Stimulated activated CD4-positive, alpha-beta T cell treated with anti-CD3 and anti-CD28 coated beads, Interleukin-1b, Interleukin-23, amount 100 ng/mL, for 4 hours (primary cell): ENCODE measurements at regions not wholly inside any gene's neighbourhood (a gene's known extent, or its start where the extent isn't known, plus 50 kb on each side); places are given as distances from the start of the nearest gene placed in this dataset.

ENCODE experiments used
- DNase-seq, 2 donors: peaks; one replicate each; pipeline ENCODE4 v3.0.0-alpha.2; 2020; ENCODE audit warnings: low read depth in 2 of 2

GRCh38 chr3:194769020-194769643, 83.4 kb downstream of the FAM43A start:
- peak; percentile 69 to 85 for DNase-seq

- no peak for DNase-seq
These were observed 86.7 kb downstream of the FAM43A start for GRCh38 chr3:194772241-194773000.

GRCh38 chr3:194773216-194773615, 87.5 kb downstream of the FAM43A start:
- DNase-seq = no peak

DNA sequence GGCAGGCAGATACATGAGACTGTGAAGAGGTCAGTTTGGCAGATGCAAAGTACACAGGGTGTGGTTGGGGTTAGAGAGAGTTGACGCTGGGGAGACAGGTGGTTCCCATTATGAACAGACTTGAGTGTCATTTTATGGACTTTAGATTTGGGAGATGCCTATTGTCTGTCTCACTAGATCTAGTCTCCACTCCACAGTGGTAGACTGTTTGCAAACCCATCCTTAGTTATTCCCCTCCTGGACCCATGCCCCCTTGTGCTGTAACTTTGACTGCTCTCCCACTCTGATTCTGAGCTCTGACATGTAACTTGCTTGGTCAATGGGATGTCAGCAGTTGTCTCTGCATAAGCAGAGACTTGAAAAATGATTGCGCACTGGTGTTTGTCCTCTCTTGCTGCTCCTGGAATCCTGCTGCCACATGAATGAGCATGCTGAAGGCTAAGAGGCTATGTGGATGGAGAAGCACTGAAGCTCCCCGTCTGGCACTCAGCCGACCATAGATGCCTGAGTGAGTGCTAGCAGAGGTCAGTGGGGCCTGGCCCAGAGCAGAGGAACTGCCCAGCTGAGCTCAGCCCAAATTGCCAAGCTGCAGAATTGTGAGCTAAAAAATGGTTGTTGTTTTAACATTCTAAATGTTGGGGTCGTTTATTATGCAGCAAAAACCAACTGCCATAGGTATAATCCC, 88.2 kb downstream of the FAM43A start:
- no peak for DNase-seq

GRCh38 chr3:194775266-194775665, 89.6 kb downstream of the FAM43A start:
- DNase-seq = no peak

GRCh38 chr3:194775731-194776130, 90.0 kb downstream of the FAM43A start:
- DNase-seq = no peak

- no peak for DNase-seq
These were observed 92.0 kb downstream of the FAM43A start for GRCh38 chr3:194777729-194778128.

- no peak for DNase-seq
These were observed 94.1 kb downstream of the FAM43A start for GRCh38 chr3:194779729-194780224.

DNA sequence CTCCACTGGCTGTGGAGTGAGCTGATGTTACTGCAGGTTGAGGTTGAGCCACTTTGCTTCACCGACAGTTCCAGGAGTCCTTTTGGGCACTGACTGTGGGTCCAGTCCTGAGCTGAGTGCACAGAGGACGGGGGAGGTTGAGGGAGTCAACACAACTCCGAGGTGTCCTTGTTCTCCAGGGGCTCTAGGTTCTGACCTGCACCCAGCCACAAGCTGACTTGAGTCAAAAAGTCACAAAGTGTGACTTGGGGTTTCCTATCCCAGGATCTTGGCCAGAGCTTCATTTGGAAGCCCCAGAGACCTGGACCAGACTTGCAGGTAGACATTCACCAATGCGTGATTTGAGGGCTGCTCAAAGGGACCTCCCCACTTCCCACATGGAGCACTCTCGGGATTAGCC, 95.0 kb downstream of the FAM43A start:
- DNase-seq = no peak

- no peak for DNase-seq
These were observed 95.9 kb downstream of the FAM43A start for GRCh38 chr3:194781617-194782016.

DNA sequence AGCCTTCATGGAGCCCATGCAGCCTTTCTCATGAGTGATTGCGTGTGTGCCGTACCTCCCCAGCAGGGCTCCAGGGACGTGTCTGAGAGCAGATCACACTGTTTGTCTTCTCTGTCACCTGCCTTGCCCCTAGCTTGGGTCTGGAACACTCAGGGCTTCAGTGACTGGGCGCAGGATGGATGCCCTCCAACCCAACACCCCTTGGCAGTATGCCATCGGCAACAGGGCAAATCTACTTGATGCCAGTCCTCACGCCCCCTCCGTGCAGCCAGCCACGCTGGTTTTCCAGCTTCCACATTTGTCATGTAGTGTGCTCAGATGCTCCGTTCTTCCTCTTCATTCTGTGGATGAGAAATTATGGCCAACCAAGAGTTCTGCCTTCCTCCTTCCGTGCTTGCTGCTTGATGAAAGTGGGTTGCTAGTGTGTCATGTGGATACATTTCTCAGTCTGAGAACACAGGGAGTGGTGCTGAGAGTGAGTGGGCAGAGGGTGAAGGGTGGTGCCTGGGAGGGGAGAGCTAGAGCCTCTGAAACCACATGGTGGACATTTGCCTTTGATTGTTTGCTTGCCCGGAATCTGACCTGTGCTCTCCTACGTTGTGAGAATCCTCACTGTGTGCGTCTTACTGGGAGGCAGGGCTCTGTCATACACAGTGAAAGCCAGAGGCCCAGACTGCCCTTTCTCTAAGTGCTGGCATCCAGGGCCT, 97.2 kb downstream of the FAM43A start:
- DNase-seq = no peak

DNA sequence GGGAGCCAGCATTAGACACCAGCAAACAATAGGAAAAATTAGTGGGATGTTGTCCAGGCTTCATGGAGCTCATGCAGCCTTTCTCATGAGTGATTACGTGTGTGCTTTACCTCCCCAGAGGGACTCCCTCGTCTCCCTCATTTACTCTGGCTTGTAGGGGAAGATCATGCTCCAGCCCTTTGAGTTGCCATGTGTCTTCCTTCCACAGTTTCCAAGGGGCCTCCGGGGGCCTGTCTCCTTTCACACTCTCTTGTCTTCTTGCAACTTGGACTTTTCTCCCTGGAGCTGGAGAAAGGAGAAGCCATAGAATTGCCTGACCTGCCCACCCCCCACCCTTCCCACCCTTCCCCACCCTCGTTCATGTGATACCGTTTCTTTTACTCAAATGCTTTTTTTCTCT, 98.7 kb downstream of the FAM43A start:
- no peak for DNase-seq

GRCh38 chr3:194785315-194785714, 99.6 kb downstream of the FAM43A start:
- DNase-seq = no peak

- no peak for DNase-seq
These were observed 101.4 kb downstream of the FAM43A start for GRCh38 chr3:194787072-194787471.

DNA sequence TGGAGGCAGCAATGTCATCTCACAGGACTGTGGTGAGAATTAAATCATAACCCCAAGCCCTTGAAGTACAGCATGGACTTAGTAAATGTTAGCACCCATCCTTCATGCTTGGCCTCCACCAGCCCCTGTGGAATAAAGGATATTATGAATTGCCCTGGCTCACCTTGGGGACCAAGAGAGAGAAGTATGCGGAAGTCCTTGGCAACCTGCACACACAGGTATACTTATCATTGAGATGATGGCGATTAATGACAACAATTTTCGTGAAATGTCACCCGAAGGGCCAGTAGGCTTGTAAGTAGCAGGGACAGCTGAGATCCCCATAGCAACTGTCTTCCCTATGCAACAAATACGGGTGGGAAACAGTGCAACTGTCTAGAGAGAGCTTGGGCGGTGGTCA, 102.0 kb downstream of the FAM43A start:
- DNase-seq = no peak

DNA sequence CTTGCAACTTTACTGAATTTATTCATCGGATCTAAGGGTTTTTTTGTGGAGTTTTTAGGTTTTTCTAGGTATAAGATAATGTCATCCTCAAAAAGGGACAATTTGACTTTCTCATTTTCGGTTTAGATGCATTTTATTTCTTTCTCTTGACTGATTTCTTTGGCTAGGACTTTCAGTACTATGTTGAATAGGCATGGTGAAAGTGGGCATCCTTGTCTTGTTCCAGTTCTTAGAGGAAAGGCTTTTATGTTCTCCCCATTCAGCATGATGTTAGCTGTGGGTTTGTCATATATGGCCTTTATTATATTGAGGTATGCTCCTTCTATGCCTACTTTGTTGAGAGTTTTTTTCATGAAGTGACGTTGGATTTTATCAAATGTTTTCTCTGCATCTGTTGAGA, 106.7 kb downstream of the FAM43A start:
- no peak for DNase-seq

DNA sequence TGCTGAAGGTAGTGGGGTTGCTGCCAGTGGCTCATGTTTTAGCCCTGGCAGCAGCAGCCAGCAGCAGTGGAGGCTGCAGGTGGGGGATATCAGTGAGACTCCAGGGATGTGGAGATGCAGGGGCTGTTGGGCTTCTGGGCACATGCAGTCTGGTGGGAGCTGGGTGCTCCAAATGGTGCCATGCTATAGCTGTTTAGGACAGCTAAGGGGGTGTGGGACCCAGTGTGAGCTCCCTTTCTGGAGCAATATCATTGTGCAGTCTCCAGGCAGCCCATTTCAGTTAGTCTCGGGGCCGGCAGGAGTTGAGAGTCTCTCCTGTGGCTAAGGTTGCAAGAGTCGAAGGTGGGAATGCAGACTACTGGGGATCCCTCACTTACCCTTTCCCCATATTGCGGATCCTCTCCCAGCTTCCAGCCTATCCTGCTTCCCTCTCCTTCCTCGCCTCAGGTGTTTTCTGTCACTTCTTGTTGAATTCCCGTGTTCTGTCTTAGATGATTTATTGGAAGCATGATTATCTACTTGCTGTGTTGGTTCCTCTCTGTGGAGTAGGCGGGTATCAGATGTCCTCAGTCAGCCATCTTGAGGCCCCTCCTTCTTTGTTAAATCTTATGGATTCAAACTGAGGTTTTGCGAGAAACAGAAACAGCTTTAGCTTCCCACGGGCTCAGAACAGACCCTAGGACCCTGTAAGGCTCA, 112.0 kb downstream of the FAM43A start:
- no peak for DNase-seq

- no peak for DNase-seq
These were observed 112.8 kb downstream of the FAM43A start for GRCh38 chr3:194798486-194798885.

GRCh38 chr3:194800002-194800401, 114.3 kb downstream of the FAM43A start:
- DNase-seq = no peak

DNA sequence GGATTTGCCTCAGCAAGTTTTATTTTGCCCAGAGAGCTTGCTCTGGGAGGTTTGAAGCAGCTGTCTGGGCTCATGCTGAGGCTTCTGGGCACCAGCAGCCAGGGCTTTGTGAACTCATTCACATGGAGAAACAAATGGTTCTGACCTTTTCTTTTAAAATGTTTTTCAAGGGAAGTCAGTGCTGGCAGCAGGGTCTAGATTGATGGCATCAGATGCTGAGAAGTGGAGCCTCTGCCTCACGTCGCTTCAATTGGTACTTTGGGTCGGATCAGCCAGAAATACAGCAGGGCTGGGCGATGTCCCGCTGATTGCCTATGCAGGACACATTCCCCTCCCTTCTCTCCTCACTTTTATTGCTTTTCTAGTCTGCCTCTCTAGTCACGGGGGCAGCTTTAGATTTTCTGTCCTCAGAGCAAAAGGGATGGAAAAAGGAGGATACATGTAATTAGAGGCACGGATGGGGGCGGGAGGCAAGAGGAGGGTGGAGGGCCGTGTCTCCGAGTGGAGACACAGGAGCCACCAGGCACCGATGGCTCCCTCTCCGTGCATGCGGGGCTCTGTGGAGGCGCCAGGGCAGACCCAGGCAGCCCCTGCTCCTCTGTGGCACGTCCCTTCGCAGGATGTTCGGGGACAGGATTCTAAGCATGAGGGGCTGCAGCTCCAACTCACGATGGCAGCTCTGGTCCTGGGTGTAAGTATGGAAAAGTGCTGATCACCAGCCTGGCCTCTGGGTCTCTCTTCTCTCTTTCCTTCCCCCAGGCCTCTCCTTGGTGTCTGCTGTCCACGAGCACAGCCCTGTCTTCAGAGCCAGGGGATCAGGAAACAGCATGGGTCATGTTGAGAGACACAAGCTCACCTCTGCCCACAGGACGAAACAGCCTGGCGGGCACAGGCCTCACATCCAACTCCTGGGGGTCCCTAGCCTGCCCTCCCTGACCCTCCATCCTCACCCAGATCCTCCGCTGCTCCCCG, 116.1 kb downstream of the FAM43A start:
- DNase-seq = no peak
